Caki2 (cell line): ENCODE measurements at regions not wholly inside any gene's neighbourhood (a gene's known extent, or its start where the extent isn't known, plus 50 kb on each side); places are given as distances from the start of the nearest gene placed in this dataset.

ENCODE experiments used
- DNase-seq: peaks from one replicate; pipeline ENCODE4 v3.0.0-alpha.2; 2015; ENCODE audit warnings: low read depth
- in situ Hi-C: cut with HindIII; loops from 2 replicates; pipeline ENCODE4 v1.10.0; 2016; ENCODE audit warnings: low sequenced_read_pairs, low pct_unique_long_range_greater_than_20kb, mixed read lengths

GRCh38 chr2:106572541-106573450 lies 85.6 kb downstream of the CD8B2 start:
- no peak for DNase-seq
- in situ Hi-C loops: no loop called here

DNA sequence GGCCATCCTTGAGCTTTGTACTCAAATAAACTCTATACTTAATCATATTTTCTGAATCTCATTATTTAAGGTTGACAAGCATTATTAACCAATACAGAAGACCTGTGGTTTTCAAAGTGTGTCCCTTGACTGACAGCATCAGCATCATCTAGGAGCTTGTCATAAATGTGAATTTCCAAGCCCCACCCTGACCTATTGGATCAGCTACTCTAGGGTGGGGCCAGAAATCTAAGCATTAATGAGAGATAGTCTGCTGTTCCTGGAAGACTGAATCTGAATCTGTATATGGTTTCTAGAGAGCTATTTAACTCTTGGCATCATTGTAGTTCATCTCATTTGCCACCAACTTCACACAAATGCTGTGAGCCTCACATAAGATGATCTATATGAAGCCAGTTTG lies 86.6 kb downstream of the CD8B2 start:
- no peak for DNase-seq
- in situ Hi-C loops: no loop called here

- no peak for DNase-seq
- in situ Hi-C loops: no loop called here
Measured at GRCh38 chr2:106575955-106576354, 88.8 kb downstream of the CD8B2 start.

GRCh38 chr2:106577255-106577651 lies 90.1 kb downstream of the CD8B2 start:
- no peak for DNase-seq
- in situ Hi-C loops: no loop called here

DNA sequence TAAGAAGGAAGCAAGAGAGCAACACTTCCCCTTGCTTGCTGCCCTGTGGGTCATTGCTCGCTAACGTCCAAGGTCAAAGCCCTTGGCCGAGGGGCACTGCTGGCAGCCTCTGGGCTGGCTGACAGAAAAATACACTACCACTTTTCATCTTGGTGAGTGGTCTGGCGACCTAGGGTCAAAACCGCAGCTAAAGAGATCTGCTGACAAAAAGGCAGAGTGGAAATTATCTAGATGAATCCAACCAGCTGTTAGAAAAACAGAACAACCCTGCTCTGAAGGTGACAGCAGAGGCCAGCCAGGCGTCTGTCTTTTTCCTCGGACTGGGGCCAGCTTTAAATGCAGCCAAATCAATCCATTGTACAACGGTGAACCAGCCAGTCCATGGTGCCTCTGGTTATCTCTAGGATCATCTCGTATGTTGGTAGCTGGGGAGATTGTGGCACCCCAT lies 92.6 kb downstream of the CD8B2 start:
- in situ Hi-C loops: no loop called here
- no peak for DNase-seq

- no peak for DNase-seq
- in situ Hi-C loops: no loop called here
Measured at GRCh38 chr2:106580241-106580640, 93.1 kb downstream of the CD8B2 start.

DNA sequence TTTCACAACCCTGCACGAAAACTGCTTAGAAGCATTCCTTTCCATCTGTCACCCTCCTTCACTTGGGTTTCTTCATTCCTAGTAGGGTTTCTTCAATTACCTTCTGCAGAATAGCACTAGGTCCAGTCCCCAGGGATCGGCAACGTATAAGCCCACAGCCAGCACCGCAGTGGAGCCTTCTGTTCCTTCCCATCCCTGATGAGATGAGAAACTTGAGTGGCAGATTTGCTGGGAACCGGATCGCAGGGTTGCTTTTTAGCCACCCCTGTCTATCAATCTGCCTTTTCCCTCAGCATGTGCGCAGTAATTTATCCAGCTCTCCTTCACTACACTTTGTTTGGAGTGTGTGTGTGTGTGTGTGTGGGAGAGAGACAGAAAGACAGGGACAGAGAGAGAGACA lies 94.2 kb downstream of the CD8B2 start:
- in situ Hi-C loops: no loop called here
- DNase-seq: no peak

DNA sequence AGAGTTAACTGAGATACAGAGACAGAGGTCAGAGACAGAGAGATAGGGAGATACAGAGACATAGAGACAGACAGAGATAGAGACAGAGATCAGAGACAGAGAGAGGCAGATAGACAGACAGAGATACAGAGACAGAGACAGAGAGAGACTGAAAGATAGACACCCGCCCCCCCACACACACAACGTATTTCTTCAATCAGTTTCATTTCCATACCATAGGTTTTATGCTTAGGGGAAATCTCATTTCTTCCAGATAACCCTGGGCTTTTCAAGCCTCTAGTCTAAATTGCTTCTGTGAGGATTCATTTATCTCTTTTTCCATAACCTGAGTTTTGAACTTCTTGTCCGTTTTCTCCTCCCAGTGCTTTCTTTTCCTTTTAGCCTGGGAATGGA lies 94.6 kb downstream of the CD8B2 start:
- DNase-seq: no peak
- in situ Hi-C loops: no loop called here

- in situ Hi-C loops: no loop called here
- DNase-seq: peak; percentile 68
Measured at GRCh38 chr2:106582148-106583143, 95.3 kb downstream of the CD8B2 start.

- in situ Hi-C loops: no loop called here
- no peak for DNase-seq
Measured at GRCh38 chr2:106584304-106584954, 97.3 kb downstream of the CD8B2 start.

- no peak for DNase-seq
- in situ Hi-C loops: no loop called here
Measured at GRCh38 chr2:106596844-106597243, 109.7 kb downstream of the CD8B2 start.

GRCh38 chr2:106599540-106599939 lies 112.4 kb downstream of the CD8B2 start:
- in situ Hi-C loops: no loop called here
- DNase-seq: no peak

GRCh38 chr2:106602042-106602441 lies 114.9 kb downstream of the CD8B2 start:
- in situ Hi-C loops: no loop called here
- DNase-seq: no peak

- DNase-seq: no peak
Measured at GRCh38 chr2:106606652-106607051, 119.5 kb downstream of the CD8B2 start.

DNA sequence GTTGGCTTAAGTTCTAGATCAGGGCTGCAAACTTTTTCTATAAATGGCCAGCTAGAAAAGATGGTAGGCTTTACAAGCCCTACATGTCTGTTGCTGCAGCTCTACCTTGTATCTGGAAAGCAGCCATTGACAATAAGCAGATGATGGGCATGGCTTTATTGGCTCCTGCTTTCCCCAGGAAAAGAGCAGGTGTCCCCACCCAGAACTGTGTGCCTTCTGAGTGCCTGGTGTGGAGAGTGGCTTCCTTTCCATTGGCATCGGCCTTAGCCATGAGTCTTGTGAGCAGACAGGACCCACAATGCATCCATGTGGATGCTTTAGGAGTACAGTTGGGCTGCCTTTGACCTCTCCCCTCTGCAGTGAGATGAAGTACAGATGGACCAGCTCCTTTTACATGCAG lies 120.2 kb downstream of the CD8B2 start:
- in situ Hi-C loops: no loop called here
- DNase-seq: no peak

More at GRCh38 chr2:106606652-106607051, 119.5 kb downstream of the CD8B2 start:
- in situ Hi-C loops: no loop called here

- no peak for DNase-seq
- in situ Hi-C loops: no loop called here
Measured at GRCh38 chr2:106609780-106610179, 122.6 kb downstream of the CD8B2 start.

GRCh38 chr2:106614511-106615291 lies 127.5 kb downstream of the CD8B2 start:
- in situ Hi-C loops: no loop called here
- DNase-seq: no peak

GRCh38 chr2:106618614-106619013 lies 131.4 kb downstream of the CD8B2 start:
- no peak for DNase-seq
- in situ Hi-C loops: no loop called here
